HG02970 (cell line): ENCODE measurements at regions not wholly inside any gene's neighbourhood (a gene's known extent, or its start where the extent isn't known, plus 50 kb on each side); places are given as distances from the start of the nearest gene placed in this dataset.

ENCODE experiments used
- ATAC-seq: cut with Tn5 transposase; IDR thresholded peaks from one replicate; pipeline ENCODE4 v1.9.1; 2021; ENCODE audit warnings: mild to moderate bottlenecking, moderate library complexity, moderate number of reproducible peaks; ENCODE audit not compliant: unreplicated experiment, low FRiP score

DNA sequence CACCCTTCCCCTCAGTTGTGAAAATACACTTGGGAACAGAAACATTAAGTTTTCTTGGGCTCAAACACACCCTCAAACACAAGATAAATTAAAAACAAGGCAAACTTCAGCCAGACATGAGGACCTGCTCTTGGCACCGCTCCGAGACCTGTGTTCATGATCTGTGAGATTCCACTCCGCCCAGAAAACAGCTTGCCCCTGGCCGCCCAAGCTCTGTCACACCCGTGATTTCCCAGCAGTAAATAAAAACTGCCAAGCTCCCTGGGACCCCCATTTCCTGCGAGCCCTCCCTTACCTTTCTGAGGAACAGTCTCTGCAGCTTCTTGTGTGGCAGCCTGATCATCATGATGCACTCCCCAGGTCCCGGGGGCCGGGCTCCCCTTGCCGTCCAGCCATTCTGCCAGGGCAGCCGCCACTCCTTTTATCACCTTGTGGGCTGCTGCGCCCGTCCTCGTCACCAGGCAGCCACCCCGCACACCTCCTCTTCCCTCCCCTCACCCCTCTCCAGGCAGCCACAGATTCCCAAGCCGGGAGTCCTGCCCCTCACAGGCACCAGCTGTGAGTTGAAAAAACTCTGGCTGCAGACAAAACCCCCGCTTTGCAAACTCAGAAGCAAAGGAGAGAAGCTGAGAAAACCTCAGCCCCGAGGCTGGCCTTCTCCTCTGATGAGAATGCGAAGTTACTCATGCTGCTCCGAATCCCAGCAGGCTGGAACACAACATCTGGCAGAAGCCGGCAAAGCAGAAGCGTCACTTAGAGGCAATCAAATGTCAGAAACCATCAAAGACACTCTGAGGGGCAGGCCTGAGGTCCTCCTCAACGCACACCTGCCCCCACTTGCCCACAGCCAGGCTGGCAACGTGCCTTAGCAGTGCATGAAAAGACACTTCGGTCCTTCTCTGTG, 130.4 kb upstream of the RPS6KA2 start:
- ATAC-seq = no peak

DNA sequence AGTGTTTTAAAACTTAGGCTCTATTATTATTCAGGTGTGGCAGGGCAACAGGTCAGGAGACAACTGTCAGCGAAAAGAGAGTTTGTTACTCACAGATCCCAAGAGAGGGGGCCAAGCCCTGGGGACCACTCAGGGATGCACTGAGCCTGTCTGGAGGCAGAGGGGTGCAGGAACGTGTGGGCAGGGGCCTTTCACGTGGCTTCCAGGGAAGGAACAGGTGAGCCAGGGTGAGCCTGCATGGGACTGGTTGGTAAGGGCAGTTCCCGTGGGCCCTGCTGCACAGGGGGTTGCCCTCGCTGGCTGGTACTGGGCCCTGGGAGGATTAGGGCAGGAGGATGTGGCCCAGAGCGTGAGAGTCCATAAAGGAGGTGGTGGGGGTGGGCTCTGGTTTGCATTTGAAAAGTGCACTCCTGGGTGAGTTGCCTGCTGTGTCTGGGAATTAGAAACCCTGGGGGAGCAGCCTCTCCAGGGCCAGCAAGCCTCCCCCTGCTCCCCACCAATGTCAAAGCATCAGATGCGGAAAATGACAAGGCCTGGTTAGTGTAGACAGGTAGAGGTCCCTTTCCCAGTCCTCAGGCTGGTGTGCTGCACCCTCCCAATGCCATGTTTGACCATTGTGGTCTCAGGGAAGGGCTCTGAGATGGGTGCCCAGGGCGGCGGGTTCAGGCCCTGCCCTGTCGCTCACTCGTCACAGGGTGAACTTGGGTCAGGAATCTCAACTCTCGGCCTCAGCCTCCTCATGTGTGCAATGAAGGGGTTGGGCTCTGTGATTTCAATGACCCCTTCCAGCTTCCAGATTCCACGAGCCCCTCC, 127.4 kb upstream of the RPS6KA2 start:
- ATAC-seq = no peak

DNA sequence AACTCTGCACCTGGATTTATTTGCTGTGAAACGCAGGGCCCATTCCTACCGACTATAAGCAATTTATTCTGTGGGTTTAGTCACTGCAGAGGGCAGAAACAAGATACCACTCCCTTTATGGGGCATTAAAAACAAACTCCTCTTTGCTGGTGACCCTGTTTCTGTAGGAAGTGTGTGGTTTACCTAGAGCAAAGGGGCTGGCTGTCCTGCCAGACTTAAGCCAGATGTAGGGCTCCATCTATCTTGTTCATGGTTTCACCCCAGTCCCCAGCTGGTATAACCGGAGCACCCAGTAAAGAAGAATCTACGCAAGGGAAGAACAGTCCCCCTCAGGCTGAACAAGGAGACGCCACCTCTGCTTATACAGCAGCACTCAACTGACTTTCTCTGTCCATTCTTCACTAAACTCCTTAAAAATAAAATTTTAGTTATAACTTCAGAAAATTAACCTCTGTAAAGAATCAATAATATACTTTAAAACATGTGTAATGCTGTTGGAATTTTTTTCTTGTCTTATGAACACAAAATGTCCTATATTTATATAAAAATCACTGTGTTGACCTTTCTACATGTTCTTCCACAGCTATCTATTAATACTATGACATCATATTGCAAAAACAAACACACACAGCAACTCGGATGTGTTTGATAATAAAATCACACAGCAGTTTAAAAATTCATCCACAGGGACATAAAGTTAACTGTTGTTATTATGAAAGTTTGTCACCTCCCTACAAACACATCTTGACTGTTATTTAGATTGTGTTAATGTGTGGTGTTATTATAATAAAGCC, 126.1 kb upstream of the RPS6KA2 start:
- ATAC-seq = no peak

DNA sequence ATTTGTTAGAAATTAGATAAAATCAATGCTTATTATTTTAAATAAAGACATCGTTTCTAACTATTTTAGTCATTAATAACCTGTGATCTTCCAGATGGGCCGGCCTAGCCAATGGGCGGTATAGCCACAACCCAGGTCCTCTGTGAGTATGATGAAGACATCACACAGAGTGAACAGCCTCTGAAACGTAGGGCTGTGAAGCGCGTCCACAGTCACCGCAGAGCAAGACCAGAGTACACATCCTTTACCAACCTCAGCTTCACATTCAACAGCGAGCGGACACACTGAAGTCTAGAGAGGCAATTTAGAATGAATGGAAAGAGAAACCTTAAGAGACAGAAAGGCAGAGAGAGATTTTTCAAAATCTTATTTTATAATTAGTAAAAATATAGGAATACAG, 125.0 kb upstream of the RPS6KA2 start:
- ATAC-seq = peak; percentile 85

DNA sequence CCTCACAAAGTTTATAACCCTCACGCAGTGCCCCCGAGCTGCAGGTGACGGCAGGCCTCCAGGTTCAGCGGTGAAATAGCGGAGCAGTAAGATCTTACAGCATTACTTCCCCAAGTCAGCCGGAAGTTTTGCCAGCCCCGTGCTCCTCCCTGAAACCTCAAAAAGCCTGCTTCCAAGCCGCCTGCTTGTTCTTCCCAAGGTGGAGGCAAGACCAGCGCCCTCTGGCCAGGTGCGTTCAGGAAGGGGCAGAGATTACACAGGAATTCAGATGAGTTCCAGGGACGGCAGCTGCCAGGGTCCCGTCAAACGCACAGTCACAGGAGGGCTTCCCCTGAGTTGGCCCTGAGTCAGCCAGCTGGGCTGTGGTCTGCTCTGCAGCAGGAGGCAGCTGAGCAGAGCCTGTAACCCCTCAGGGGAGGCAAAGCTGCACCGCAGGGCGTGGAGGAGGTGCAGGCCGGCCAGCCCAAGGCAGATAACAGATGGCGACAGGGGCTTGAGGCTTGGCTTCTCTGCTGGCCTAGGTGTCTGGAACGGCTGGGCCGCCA, 124.1 kb upstream of the RPS6KA2 start:
- ATAC-seq = no peak

DNA sequence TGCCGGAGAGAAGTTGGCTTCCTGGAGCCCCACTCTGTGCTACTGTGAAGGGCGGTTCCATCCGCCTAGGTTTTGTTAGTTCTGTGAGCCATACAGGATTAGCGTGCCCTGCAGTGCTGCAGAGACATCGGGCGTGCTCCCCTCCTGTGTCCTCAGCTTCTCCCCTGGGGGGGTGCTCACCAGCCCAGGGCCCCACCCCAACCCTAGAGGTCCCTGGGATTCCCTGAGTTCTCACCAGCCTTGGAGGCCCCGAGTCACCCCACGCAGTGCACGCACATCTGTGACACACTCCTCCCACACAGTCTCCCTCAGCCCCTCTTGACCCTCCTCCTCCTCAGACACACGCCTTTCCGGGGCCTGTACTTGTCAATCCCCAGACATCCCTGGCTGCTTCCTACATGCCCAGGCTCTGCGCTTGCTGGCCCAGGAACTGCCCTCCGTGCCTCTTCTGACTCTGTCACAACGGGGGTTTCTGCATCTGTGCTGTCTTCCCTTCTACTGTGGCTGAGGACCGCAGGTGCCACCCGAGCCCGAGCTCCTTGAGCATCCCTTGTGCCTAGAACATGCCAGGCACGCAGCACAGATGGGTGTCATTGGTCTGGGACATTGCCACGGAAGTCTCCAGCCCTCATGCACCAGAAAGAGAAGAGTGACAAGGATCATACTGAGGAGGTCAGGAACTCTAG, 123.2 kb upstream of the RPS6KA2 start:
- no peak for ATAC-seq

DNA sequence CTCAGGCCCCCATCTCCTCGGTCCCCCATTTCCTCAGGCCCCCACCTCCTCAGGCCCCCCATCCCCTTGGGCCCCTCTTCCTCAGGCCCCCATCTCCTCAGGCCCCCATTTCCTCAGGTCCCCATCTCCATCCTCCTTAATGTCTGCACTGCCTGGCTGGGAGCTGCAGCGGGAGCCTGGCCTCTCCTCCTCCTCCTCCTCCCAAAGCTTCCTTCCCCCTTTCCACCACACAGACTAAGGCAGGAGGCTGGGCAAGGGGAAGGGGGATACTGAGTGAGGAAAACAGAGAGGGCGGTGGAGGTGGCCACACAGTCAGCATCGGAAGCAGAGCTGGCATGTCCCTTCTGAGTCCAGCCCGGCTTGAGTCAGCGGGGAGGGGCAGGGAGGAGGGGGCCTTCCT, 122.6 kb upstream of the RPS6KA2 start:
- no peak for ATAC-seq

DNA sequence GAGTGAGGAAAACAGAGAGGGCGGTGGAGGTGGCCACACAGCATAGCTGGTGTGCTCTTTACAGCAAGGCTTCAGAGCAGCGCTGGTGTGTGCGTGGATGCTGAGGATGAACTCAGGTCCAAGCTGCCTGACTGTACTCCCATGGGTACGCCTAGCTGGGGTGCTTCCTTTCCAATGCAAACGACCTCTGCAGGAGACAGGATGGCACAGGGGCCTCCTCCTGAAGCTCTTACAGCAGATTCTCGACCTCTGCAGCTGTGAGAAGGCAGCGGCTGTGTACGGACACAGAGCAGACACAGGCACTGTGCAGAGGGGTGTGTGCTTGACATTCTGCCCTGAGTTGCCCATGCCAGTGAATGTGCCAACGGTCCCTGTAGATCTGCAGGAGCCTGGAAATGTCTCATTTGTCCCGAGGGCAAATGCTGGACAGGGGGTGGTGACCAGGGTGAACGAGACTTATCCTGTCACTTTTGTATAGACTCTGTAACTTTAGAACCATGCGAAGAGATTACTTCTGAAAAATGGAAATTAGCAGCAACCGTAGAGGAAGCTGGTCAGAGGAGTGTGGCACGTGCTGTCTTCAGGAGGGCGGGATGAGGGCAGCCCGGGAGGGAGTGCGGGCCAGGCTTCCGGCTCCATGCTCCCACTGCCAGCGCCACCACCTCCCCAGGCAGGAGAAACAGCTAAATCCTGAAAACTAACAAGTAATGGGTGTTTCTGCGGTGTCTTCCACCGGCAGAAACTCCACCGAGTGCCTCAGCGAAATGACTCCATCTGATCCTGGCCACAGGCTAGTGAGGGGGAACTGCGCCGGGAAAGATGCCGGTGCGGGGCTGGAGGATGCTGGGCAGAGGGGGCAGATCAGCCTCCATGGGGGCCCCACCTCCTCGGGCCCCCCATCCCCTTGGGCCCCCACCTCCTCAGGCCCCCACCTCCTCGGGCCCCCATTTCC, 120.9 kb upstream of the RPS6KA2 start:
- ATAC-seq = no peak

DNA sequence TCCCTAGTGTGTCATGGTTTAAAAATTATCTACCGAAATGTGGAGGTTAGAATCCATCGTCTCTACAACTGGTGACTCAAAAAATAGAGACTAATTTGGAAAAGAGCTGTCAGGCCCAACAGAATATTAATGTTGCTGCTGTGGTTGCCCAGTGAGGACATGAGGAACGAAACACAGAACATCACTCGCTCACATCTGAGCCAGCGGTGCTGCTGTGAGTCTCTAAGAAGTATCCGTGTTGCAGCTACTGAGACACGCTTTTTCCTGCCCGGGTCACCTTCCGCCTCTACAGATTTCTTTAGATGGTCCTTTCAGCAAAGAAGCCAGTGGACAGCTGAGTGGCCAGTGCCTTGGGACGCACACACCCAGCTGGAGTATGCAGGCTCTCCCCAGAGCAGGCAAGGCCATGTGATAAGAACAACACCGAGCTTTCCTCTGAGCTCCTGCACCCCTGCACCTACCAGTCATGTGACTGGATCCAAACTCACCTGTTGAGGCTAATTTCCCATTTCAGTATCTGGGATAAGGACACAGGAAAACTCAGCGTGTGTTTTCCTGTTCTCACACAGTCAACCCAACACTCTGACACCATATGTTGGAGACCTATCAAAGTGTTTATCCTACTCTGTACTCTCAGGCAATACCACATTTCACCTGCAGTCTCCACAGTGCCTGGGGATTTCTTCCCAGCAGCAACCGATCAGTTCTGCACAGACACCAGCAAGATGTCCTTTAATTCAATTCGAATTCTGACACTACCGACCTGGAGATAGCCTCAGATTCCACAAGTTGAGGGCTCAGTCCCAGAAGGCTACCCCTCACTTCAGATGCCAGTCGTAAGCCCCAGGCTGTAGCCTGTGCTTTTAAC, 119.0 kb upstream of the RPS6KA2 start:
- no peak for ATAC-seq

DNA sequence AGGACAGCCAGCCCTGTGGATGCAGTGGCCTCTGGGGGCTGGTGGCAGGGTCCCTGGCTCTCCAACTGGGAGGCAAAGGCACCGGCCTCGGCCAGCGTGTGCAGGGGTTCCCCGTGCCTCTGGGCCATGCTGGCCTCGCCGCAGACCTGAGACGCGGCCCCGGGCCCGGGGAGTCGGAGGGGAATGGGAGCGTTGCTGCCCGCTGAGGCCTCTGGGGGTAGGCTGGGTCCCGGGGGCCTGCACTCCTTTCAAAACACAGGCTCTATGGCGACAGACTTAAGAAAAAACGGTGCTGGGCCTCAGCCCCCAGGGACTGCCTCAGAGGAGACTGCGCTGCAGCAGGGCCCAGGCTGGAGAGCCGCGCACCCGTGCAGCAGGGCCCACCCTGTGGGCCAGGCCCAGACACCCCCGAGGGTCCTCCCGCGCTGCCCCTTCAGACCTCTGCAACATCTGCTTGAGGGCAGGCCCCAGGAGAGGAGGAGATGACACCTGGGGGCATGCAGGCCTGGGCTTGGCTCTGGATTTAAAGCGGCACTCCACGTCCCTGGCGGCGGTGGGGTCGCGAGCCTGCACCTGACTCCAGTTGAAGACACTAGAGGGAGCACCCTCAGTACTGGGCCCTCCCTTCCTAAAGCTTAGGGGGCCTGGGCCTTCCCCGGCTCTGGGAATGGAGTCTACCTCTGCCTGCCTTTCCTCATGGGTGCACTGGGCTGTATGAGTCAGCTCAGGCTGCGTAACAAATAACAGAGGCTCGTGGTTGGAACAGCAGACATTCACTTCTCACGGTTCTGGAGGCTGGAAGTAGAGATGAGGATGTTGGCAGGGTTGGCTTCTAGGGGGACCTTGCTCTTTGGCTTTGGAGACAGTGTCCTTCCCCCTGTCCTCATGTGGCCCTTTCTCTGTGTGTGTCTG, 117.4 kb upstream of the RPS6KA2 start:
- ATAC-seq = no peak

DNA sequence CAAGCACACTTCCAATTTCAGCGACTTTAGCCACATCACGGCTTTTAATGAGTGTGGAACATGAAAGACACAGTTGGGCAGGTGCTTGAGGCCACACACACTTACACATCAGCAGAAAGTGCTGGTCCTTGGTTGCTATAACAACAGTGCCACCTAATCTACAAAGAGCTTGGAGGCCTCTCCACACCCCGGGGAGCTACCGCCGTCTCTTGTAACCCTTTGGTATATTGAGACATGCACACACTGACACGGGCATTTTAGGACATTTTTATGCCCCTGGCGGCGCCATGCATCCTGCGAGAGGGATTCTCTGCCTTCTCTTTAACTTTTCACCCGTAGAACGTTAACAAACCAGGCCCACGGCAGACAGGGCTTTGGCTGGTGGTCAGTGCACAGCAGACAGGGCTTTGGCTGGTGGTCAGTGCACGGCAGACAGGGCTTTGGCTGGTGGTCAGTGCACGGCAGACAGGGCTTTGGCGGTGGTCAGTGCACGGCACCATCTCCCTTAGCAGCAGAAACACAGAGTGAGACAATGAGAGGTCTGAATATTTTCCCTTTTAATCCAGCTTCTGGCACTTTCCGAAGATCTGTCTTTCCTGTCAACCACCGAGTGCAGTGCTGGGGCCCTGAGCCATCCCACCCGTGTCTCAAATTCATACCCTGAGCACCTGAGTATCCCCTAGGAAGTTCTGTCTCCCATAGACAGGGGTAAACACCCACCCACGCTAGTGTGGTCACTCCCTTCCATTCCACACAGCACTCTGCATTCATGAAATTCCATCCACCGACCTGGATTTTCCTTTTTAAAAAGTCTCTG, 116.6 kb upstream of the RPS6KA2 start:
- no peak for ATAC-seq

DNA sequence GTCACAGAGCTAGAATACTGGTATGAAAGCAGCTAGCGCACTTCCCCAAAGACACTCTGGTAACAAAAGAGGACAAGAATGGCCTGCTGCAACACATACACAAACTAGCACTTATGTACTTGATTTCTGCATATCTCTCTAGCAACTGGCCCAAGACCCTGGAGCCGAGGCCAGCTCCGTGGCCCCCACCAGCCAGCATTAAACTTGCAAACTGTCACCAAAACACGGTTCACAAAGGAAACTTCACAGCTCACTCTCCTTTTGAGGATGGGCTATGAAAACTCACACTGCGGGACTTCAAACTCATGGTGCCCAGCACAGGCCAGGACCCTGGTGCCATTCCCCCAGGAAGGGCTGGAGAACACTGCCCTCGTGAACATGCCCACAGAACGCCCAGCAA, 115.9 kb upstream of the RPS6KA2 start:
- ATAC-seq = no peak

DNA sequence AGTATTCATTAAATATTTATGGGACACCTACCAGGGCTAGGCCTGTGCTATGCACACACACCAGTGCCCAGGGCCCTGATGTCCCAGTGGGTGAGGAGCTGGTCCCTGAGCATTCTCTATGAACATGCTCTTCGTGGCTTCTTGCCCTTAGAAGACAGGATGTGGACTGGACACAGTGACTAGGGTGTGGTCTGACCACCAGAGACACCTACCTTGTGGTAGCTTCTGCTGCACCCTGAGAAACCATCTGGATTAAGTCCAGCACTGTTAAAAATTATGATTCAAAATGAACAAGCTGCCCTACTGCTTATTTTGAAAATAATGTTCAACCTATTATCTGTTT, 112.9 kb upstream of the RPS6KA2 start:
- ATAC-seq = no peak

DNA sequence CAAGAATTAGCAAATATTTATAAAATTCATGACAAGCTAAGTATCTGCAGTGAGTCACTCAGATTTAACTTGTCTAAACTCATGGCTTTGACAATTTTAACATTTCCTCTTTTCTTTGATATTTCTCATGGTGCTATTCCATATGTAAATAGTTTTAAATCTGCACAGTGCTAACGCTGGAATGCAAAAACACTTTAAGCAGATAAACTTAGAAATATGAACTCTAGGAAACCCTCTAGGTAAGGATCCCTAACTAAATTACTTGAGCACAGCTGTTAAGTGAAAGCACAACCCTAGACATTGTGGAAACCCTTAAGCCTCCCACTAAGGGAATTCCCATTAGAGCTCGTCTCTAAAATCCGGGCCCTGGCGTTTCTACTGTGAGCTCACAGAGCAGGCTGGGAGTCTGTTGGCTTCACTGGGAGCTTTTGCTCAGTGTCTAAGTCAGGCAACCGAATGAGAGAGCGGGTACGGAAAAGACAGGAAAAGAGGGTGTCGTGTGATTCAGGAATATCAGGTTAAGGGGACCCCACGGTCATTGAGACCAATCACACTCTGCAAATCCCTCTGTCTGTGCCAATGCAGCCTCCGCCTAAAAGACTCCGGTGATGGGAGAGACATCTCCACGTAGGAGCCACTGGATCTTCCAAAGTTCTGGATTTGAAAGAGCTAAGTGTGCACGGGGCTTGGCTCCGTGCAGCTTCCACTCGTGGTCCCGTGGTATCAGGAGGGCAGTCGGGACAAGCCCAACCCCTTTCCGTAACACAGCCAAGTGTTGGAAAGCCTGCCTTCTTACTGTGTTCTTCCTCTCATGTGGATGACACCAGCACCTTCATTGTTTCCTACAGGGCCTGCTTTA, 112.3 kb upstream of the RPS6KA2 start:
- no peak for ATAC-seq

DNA sequence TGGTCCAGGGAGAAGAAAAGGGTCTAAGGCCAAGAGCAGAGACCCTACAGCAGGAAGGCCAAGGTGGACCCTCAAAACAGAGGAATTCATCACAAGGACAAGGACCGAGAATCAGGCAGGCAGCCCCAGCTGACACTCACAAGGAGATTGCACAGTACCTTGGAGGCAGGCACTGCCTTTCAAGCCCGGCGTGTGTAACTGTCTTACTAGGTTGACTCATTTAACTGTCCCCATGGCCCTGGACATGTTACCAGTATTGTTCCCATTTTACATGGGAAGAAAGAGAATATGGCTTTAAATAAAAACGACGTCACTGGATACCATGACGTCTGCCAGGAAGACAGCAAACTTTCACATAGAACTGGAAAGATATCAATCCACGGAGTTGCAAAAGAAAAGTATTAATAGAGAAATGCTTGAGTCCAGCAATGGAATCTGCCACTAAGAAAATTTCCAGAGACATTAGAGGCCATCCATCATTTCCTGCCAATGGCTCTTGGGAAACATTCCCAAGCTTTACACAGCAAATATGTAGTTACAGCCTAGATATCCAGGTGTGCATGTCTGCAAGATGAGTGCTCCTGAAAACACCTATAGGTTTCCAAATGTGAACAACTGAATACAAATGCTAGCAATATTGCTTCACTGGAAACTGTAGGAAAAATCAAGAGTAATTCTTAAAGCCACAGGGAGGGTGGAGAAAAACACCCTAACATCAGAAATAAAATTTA, 111.5 kb upstream of the RPS6KA2 start:
- ATAC-seq = no peak
